ENCODE measurements at regions not wholly inside any gene's neighbourhood (a gene's known extent, or its start where the extent isn't known, plus 50 kb on each side); places are given as distances from the start of the nearest gene placed in this dataset.

DNA sequence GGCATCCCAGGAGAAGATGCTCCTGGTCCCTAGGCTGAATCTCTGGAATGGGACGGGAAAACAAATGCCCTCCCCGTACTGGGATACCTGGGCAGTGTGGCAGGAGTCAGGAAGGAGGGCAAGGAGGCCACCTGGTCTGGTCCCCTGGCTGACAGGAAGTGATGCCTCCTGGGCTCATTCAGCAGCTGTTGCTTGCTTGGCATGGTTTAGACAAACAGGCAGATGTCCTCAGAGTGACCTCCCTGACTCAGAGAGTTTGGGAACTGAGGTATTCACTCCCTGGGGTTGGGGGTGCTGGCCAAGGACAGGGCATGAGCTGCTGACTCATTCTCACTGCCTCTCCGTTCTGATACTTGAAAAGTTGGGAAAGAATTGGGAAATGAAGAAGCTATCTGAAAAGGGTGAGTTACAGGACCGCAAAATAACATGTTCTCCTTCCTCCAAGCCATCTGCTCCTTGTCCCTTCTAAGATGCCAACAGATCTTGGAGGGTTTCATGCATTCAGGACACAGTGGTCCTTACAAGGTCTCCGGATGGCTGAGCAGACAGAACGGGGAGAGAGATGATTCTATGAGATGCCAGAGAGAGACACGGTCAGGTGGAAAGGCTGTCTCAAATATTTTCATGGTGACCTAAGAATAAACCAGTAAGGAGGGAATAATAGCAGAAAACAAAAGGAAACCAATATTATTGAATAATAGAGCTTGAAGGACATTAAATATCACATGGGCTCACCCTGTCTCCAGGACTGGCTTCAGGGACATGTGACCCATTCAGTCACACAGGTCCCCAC is 534.5 kb downstream of the BNC2 start:
- DNase-seq (ENCODE audit: low spot score), result peak; percentile 79

DNA sequence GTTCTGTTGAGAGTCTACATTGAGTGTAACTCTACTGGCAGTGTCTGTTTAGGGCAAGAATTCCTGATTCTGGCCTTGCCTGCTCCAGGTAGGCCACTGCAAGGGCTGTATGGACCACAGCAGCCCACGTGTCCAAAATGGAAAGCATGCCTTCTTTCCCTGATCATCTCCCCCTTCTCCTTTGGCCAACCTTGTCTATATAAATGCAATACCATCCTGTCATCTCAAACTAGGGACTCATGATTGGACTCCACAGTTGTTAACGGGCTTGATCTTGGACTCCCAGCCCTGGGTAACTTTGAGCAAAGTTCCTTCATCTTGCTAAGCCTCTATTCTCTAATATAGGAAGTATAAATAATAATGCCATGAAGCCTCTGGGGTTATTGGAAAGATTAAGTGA is 533.6 kb downstream of the BNC2 start:
- DNase-seq (ENCODE audit: low spot score), result no peak

DNA sequence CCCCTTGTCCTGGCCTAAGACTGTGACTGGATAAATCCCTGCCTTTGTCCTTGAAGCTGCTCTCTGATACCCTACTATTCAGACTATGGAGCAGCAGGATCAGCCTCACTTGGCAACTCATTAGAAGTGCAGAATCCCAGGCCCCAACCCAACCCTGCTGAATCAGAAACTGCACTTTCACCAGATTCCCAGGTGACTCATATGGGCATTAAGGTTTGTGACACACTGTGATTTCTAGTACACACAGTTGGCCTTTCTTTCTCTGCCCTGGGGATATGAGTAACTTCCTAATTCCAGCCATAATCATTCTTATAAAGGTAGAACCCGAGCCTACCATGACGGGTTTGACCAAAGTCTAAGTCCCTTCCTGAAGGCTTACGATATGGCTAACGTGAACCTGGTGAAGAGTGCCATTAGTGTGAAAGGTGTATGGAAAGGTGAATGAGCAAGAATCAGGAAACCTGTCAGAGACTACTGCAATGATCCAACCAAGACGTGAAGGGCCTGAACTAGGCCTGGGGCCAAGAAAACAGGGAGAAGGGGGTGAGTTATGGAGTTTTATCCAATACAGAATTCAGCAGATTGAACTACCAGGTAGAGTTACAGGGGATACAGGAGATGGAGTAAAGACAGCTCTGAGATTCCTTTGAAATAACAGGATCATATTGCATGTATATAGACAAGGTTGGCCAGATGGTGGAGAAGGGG is 533.0 kb downstream of the BNC2 start:
- DNase-seq (ENCODE audit: low spot score), result no peak

DNA sequence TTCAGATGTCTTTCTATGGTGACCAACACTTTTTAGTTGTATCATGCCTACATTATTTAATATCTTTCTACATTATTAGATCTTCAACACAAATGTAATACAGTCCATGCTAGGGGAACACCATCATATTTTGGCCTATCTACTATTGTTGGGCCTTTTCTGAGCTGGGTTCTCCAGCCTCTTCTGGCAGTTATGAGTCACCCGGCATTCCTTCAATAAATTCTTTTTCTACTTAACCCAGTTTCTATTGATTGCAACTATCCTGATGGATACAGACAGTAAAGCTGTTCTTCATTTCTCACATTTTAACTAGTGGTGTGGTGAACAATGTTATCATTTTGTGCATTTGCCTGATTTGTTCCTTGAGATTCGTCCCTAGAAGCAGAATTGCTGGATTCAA is 529.3 kb downstream of the BNC2 start:
- DNase-seq (ENCODE audit: low spot score), result no peak

DNA sequence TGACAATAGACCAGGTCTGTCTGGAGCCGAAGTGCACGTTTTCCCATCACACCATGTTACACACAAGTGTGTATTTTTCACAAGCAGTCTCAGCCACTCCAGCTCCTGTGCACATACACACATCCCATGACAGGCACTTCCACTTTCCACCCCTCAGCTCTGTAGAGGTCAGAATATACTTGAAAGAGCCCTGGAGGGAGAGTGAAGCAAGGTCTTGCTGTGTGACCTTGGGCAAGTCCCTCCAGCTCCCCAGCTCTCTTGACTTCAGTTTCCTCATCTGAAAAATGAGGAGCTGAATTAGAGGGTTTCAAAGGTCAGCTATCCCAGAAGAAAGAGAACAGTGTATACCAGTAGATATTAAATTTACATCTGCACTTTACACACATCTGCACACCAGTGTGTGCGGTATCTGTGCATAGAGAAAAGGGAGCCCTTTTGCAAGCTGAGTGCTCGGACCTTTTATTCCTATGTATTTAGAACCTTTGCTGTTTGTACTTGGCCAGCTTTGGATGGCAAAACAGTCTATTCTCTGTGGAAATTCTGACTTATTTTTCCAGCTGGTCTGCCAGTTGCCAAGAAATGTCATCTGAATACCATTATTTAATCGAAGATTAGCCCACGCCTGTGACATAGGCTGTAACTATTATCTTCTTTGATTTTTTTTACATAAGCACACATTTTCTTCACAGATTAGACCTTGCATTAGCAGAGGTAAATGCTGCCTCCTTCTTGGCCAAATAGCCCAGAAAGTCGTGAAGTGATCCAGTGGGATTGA is 528.0 kb downstream of the BNC2 start:
- DNase-seq (ENCODE audit: low spot score), result no peak

DNA sequence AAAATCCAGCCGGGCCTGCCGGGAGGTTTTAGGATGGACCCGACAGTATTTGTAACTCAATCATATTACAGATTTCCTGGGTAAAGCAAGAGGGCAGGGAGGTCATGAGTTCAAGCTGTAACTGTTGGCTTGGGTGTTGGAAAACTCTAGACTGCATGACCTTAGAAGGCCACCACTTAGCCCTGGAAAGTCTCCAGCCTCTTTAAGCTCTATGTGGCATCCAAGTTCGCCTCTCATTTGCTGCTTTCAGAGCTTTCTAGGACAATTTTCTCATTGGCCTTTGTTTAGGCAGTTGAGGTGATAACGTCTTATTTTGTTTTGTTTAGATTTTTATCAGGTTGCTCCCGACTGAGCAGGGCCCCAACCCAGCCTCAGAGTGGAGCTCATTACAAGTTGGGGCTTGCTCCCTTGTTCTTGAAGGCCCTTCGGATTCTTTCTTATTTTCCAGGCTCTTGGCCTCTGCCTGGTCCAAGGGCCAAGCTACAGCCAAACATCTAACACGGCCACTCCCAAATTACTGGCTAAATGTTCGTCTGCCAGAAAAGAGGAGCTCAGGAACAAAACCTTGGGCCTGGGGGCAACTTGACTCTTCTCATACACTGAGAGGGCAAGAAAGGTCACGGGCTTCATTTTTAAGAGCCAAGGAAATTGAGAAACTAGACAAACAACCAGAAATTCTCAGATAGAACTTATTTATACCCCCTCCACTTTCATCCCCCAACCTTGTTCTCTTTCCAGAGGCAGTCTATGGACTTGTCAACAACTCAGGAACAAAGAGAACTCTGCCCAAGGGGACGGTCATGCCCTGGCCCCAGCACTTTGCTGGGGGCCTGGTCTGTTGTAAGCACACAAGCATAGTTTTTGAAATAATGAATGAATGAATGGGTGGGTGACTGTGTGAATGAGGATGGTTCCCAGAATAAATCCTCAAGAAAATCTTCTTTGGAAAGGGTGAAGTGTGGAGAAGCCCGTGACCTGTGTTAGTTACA is 526.9 kb downstream of the BNC2 start:
- DNase-seq (ENCODE audit: low spot score), result no peak

DNA sequence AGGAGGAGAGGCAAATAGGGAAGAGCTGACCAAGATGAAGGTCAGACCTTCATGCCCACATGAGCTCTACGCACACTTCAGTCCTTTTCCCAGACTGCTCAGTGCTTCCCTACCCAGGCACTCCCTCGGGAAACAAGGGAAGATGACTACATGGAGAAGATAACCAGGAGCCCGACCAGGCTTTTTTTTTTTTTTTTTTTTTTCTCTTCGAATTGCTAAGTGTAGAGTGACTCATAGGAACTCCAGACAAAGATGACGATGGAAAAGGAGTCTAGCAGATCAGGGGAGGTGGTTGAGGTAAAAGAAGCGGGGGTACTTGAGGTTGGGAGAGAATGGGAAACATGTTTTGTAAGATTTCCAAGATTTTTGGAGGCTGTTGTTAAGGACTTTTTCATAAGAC is 526.1 kb downstream of the BNC2 start:
- peak; percentile 80 for DNase-seq (ENCODE audit: low spot score)

DNA sequence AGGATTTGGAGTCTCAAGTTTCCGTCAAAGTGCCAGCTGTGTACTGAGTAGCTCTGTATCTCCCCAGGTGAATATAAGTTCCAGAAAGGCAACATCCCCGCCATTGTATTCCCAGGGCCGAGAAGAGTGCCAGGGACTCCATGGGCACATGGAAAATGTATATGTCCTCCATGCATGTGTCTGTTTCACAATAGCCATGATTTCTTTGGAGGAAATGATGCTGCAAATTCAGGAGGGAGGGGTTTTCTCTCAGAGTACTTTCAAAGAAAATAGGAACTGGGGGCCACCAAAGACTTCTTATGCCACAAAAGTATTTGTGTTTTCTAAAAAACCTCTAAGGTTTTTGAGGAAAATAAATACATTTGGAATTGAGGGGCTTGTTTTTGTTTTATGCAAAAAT is 524.6 kb downstream of the BNC2 start:
- DNase-seq (ENCODE audit: low spot score), result no peak

DNA sequence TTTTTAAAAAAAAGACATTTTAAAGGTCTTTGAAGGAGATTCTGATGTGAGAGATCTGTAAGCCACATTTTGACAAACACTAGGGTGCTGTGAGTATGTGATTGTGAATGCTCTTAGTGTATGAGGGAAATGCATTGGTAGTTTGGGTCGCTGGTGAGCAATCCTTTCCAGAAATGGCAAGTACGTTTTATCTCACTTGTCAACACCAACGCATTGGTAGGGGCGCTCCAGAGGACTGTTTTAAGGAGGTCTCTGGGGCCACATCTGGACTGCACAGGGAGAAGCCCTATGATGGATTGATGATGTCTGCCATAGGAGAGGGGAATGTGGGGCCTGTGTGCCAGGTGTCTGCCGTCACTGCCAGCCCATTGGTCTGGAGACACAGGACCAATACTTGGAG is 522.6 kb downstream of the BNC2 start:
- DNase-seq (ENCODE audit: low spot score), result no peak

DNA sequence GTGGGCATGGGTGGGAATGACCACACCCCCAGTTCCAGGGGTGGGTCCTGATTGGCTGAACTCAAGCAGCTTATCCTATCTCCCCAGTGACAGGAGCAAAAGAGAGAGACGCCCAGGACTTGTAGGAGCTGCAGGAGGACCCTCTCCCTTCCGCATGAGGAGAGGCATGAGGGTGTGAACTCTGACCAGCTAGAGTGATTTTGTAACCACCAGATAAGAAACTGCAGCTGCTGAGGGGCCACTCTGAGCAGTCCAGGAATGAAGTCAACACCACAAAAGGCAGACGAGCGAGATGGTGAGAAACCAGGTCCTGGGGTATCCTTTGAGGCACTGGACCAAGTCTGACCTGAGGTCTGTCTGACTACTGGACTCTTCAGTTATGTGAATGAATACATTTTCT is 521.9 kb downstream of the BNC2 start:
- DNase-seq (ENCODE audit: low spot score), result peak; percentile 34

DNA sequence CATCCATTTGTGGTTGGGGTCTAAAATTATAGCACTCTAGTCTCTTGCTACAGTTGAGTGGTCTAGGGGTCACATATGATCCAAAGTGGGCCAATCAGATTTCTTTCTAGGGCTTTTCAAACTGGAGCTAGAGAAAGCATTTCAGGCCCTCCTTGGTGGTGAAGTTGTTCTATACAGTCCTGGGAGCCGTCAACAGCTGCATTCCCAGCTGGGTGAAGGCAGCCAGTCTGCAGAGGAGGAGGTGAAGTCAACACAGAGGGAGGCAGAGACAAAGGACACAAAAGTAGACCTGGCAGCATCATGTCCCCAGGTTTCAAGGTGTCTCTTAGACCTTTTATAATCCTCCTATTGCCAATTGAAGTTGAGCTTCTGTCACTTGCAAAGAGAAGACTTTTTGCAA is 518.2 kb downstream of the BNC2 start:
- no peak for DNase-seq (ENCODE audit: low spot score)

DNA sequence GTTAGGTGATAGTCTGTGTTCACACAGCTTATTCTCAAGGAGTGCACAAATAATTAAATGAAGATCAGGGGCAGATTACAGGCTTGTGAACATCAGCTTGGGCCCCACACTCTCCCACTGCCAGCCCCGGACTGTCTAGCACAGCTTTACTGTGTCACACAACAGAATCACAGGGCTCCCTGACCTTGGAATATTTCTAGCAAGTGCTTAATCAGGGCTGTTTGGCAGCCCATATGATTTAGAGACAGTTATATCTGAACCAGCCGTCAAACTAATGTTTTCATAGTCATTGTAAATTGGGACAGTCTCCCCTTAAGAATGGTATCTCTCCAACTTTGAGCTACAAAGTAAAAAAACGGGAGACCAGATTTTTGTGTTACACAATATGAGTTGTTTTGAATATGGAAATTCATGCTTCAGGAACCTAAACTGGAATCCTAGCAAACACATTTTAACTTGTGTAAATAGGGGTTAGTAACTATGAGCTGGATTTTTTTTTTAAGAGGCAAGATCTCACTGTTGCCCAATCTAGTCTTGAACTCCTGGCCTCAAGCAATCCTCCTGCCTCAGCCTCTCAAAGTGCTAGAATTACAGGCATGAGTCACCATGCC is 517.6 kb downstream of the BNC2 start:
- no peak for DNase-seq (ENCODE audit: low spot score)

DNA sequence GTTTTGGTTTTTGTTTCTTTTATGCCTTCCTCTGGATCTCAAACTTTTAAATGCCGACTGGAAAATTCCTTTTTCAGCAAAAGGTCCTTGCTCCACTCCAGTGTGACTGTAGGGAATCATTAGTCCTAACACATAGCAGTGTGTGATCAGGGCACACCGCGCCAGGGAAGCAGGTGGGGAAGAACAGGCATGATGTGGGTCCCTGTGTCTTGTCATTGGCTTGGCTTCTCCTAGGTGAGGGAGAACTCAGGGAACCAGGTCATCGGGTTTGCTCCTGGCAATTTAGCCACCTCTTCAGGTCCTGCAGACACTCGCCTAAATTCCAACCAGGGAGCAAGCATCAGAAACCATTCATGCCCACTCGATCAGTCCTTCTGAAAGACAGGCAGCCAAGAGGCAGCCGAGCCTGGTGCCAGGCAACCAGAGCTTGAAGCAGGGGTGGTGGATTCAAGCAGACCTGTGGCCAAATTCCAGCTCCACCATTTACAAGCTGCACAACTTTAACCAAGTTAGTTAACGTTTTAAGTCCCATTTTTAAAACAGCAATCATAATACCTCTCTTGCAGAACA is 514.2 kb downstream of the BNC2 start:
- no peak for DNase-seq (ENCODE audit: low spot score)

DNA sequence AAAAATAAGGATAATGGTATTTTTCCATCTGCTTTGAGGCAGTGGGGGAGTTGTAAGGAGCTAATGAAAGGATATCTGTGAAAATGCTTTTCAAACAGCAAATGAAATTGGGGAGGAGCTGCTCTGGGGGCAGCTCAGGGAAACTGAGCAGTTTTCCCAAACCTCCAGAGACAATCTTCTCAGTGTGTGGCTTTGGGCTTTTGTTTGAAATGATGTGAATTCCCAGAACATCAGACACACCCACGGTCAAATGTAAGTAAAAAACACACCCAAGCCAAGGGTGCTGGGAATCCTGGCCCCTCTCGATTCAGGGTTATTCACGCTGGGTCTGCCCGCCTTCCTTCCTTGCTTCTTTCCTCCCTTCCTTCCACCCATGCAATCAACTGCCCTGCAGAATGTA is 512.6 kb downstream of the BNC2 start:
- DNase-seq (ENCODE audit: low spot score), result no peak

DNA sequence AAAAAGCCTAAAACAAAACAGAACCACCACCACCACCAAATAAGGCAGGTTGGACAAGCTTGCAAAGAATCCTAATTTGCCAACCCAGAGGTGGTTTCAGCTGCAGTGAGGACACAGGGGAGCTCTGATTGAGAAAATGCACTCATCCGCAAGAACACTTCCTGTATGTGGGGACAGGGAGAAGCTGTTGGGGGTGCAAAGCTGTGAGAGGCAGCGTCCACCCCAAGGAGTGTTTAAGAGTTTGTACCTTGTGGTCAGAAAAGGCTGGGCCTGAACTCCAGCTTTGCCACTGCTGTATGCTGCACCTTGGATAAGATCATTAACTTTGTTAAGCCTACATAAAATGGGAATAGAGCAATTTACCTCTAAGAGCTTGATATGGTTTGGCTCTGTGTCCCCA is 511.7 kb downstream of the BNC2 start:
- DNase-seq (ENCODE audit: low spot score), result no peak

All from umbilical cord (tissue), 1 donor.